Uterus (tissue), 2 donors: ENCODE measurements at regions not wholly inside any gene's neighbourhood (a gene's known extent, or its start where the extent isn't known, plus 50 kb on each side); places are given as distances from the start of the nearest gene placed in this dataset.

ENCODE experiments used
- POLR2A ChIP-seq, 2 donors: fragments of 450-650 bp; IDR thresholded peaks; one replicate each; pipeline ENCODE4 v1.6.1; 2016; ENCODE audit warnings: antibody characterized with exemption in 2 of 2, mild to moderate bottlenecking in 1 of 2, moderate library complexity in 1 of 2
- TF ChIP-seq, protein P1 (sequence below), 4 experiments: fragments of 200-600 bp in 2 of 4; fragments of 450-650 bp in 2 of 4; sonication (generic) in 2 of 4; IDR thresholded peaks; one replicate each; pipeline ENCODE4 v1.5.1; 2016 to 2019; ENCODE audit warnings: antibody characterized with exemption in 4 of 4, mild to moderate bottlenecking in 2 of 4, moderate library complexity in 1 of 4

DNA sequence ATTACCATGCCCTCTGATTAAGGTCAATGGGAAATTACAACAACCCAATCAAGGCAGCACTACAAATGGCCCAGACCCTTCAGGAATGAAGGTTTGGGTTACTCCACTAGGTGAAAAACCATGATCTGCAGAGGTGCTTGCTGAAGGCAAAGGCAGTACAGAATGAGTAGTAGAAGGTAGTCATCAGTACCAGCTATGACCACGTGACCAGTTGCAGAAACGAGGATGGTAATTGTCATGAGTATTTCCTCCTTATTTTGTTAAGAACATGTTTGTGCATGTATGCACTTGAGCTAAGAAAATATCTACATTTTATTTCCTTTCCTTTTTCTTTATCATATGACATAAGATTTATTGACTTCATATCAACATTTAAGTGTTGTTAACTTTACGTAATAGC is 607.1 kb downstream of the KCNT2 start:
- TF ChIP-seq, protein P1, sequence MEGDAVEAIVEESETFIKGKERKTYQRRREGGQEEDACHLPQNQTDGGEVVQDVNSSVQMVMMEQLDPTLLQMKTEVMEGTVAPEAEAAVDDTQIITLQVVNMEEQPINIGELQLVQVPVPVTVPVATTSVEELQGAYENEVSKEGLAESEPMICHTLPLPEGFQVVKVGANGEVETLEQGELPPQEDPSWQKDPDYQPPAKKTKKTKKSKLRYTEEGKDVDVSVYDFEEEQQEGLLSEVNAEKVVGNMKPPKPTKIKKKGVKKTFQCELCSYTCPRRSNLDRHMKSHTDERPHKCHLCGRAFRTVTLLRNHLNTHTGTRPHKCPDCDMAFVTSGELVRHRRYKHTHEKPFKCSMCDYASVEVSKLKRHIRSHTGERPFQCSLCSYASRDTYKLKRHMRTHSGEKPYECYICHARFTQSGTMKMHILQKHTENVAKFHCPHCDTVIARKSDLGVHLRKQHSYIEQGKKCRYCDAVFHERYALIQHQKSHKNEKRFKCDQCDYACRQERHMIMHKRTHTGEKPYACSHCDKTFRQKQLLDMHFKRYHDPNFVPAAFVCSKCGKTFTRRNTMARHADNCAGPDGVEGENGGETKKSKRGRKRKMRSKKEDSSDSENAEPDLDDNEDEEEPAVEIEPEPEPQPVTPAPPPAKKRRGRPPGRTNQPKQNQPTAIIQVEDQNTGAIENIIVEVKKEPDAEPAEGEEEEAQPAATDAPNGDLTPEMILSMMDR (IDR thresholded peaks at IDR 0.05): no peak
- no peak for TF ChIP-seq POLR2A (IDR thresholded peaks at IDR 0.05)
